HG03064 (cell line): ENCODE measurements at regions not wholly inside any gene's neighbourhood (a gene's known extent, or its start where the extent isn't known, plus 50 kb on each side); places are given as distances from the start of the nearest gene placed in this dataset.

Source experiments
- ATAC-seq: cut with Tn5 transposase; IDR thresholded peaks from one replicate; pipeline ENCODE4 v1.9.1; 2021; ENCODE audit warnings: low read depth; ENCODE audit not compliant: unreplicated experiment

DNA sequence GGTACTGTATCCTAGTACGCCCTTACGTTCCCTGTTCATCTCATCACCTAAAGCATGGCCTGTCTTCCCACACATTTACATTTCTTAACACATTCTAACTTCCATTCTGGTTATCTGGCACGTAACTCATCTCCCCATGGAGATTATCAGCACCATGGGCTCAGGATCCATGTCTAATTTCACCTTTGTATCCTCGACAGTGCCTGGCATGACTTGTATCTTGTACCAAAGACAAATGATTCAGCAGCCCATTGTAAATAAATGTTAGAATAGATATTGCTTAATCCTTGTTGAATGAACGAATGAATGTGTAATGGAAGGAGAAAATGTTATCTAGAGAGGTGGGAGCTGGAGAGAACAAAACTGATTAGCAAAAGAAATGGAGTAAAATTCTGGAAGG, 69.7 kb upstream of the TPM1 start:
- ATAC-seq, result no peak

DNA sequence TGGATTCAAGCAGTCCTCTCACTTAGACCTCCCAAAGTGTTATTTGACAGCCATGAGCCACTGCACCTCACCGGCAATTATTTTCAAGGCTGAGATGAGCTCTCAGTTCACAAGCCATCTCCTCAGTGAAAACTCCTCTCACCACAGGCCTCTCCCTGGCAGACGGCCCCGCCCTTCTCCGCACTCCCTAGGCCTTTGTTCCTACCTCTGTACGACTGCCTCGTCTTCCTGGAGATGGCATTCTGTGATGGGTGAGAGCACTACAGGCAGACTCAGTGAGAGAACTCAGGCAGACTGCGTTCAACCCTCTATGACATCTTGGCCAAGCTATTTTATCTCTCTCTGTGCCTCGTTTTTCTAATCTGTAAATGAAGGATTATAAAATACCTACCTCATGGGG, 67.0 kb upstream of the TPM1 start:
- no peak for ATAC-seq

DNA sequence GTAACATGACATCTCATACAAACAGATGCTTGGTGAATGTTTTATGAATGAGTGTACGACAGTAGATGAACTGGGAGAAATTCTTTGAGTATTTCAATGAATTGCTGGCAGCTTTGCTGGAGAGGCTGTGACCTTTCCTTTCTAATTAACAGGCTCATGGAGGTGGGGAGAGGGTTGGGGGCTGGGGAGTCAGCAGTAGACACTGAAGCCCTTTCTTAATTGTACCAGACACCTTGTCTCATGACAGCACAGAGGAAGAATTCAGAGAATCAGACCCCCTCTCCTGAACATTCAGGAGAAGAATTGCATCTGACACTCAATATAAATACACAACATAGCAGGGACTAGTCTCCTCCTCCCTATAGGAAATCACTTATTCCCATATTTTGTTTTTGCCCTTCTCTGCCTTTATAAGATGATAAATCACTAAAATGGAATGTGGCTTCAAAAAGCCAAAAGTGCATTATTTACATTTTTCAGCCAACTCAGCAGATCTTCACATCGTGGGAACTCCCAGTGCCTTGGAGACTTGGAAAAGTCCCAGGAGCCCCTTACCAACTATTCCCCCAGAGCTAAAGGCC, 66.2 kb upstream of the TPM1 start:
- ATAC-seq, result no peak

DNA sequence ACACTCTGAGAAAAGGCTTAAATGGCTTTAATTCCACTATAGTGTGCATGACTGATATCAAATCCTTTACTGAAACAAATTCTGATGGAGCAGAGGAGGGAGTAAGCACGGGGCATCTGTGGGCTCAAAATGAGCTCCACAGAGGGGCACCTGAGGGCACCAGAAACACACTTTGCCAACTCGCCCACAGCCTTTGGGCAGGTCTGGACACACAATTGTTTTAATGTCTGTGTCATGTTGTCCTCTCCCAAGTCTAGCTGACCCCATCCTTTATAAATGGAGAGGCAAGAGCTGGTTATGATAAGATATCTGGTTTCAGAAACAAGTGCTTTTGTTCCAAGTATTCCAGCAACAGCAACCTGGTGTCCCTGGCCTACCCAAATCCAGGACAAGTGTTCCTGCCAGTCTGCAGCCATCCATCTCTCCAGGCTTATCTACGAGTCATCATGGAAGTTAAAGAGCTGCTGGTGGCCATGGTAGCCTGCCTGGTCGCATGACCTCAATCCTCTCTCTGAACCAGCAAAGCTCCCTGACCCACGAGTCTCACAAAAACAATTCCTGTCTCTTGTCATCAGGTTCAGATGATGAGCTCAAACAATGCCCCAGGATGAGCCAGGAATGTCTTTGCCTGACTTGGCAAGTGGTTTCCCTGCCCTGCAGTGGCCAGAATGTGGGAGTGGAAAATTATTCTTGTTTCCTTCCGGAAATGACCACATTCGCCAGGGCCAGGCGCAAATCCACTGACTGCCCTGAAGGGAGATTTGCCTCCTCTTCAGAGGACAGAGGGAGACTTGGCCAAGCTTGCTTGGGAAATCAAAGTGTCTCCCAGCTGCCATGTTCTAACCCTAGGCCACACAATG, 64.4 kb upstream of the TPM1 start:
- ATAC-seq, result no peak

DNA sequence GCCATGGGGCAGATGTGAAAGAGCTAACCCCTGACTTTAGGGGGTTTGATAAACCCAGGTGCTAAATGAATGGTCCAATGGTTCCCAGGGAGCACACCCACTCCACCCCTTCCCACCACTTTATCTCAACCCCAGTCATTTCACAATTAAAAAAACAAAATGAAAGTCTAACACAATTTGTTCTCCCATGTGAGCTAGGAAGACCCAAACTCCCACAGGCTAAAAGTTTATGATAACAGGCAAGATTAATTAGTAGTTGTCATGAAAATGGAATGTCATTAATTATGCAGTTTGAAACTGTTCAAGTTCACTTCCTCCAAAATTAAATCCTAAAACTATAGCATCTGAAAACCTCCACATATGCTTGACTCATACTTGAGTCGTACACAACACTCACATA, 63.3 kb upstream of the TPM1 start:
- ATAC-seq, result no peak

DNA sequence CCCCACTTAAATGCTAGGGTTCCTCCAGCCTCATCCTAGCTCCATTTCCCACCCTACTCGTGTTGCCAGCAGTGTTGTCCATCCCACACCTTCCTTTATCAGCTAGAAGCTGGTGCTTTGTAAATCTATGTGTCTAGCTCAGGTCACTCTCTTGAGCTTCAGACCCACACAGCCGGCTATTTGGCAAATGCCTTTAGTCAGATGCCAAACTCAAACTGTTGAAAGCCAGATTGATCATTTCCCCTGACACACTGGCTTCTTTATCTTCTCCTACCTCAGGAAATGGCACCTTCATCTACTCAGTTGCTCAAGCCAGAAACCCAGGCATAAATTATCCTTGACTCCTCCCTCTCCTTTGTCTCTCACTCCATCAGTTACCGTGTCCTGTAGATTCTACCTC, 61.5 kb upstream of the TPM1 start:
- no peak for ATAC-seq

DNA sequence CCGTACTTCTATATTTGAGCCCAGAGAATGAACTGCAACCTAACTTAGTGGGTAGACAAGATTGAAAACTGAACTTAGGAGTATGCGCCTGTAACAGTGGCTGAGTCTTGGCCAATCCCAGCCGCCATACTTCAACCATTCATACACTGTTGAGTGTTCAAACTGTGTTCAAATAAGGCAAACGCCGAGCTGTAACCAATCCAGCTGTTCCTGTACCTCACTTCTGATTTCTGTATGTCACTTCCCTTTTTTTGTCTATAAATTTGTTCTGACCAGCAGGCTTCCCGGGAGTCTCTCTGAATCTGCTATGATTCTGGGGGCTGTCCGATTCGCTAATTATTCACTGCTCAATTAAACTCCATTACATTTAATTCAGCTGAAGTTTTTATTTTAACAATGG, 58.6 kb upstream of the TPM1 start:
- ATAC-seq, result no peak

DNA sequence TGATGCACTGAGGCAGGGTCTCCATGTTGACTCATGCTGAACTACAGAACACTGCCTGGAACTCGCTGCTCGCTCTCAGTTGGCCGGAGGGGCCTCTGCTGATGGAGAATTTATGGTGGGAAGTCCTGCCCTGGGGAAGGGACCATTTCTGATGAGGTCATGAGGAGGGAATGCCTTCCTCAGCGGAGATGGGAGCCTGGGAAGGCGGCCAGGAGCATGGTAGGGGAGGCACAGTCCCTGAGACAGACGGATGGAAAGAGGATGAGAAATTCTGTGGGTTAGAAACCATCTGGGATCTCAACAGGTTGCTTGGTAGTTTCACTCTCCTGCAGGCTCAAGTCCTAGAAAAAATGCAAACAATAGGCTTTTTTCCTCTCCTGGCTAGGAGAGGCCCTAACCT, 56.8 kb upstream of the TPM1 start:
- ATAC-seq, result no peak

DNA sequence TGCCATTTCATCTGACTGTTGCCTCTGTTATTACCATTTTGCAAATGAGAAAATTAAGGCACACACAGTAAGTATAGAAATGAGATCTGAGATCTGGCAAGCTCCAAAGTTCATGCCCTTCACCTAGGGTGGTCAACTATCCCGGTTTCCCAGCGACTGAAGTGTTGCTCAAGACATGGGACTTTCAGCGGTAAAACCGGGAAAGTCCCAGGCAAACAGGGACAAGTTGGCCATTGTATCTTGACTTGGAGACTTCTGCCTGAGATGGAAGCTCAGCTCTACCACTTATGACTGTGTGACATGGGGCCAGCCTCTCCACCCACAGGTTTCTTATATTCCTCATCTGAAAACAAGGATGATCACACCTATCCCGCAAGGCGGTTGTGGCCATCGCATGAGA, 55.6 kb upstream of the TPM1 start:
- no peak for ATAC-seq

DNA sequence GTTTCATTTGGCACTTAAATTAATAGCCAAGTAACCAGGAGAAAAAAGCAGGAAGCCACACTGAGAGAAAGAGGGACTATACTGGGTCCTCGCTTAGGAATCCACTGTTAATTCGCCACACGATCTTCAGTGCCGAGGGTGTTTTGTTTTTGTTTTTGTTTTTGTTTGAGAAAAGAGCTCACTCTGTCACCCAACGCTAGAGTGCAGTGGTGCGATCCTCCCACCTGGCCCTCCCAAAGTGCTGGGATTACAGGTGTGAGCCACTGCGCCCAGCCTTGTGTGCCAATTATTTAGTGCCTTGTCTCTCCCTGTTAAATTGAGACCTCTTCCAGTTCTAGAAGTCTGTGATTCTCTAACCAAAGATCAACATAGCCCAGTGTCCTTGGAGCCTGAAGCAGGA, 53.8 kb upstream of the TPM1 start:
- ATAC-seq, result no peak

DNA sequence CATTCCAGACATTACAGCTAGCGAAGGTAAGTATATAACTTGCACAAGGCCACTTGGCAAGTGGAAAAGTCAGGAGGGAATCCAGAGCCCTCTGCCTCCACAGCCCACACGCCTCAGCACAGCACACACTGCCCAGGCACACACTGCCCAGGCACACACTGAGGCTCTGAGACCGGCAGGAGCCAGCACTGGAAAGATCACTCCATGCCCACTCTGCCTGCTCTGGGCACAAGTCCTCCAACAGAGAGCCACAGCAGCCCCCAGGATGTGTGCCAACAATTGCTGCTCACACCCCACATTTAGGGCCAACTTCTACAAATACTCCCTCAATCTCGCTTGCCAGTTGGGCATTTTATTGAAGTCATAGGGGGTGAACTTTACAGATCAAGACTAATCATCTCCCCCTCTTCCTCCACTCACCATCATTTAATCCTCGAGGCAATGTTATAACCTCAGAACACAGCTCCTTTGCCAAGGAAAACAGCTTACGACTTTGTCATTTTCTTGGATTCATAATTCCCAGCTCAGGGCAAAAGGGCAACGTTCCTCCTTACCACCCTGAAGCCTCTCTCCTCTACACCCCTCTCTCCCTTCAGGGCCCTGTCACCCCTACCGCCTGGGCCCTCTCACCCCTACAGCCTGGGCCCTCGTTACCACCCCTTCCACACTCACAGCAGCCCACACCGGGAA, 53.0 kb upstream of the TPM1 start:
- no peak for ATAC-seq

DNA sequence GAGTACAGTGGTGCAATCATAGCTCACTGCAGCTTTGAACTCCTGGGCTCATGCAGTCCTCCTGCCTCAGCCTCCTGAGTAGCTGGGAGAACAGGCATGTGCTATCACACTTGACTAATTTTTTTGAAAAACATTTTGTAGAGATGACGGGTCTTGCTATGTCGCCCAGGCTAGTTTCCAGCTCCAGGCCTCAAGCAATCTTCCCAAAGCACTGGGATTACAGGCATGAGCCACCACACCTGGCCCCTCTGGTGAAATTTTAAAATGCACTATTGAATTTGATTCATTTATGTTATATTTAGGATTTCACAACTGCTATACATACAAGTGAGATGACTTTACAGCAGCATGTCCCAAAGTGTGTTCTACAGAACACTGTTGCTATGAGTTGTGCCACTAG, 50.8 kb upstream of the TPM1 start:
- ATAC-seq, result no peak

DNA sequence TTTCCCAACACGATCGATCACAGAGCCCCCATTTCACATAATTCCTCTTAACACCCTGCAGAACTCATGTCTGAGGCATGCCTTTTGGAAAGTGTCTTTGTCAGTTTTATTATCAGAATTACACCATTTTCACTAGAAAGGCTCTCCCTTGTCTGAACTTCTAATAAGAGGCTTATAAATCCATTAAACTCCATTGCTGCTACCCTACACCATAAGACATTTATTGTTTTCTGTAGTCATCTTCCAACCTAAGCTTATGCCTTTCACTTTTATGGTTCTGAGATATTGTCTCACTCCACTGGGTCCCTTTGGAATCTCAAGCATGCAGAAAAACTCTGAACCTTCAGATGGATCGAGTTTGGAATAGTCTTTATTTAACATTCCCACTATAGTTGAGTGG, 50.2 kb upstream of the TPM1 start:
- no peak for ATAC-seq
